HG02970 (cell line): ENCODE measurements at regions not wholly inside any gene's neighbourhood (a gene's known extent, or its start where the extent isn't known, plus 50 kb on each side); places are given as distances from the start of the nearest gene placed in this dataset.

Source experiments
- ATAC-seq: cut with Tn5 transposase; IDR thresholded peaks from one replicate; pipeline ENCODE4 v1.9.1; 2021; ENCODE audit warnings: mild to moderate bottlenecking, moderate library complexity, moderate number of reproducible peaks; ENCODE audit not compliant: unreplicated experiment, low FRiP score

GRCh38 chr15:62566248-62566647, 401.2 kb upstream of the C2CD4B start:
- ATAC-seq, result no peak

GRCh38 chr15:62567501-62567900, 402.4 kb upstream of the C2CD4B start:
- no peak for ATAC-seq

GRCh38 chr15:62568004-62568403, 402.9 kb upstream of the C2CD4B start:
- no peak for ATAC-seq

GRCh38 chr15:62568702-62569101, 403.6 kb upstream of the C2CD4B start:
- no peak for ATAC-seq

- ATAC-seq, result no peak
These were observed 404.6 kb upstream of the C2CD4B start for GRCh38 chr15:62569460-62570404.

- ATAC-seq, result no peak
These were observed 405.3 kb upstream of the C2CD4B start for GRCh38 chr15:62570405-62570783.

- no peak for ATAC-seq
These were observed 406.0 kb upstream of the C2CD4B start for GRCh38 chr15:62571072-62571471.

GRCh38 chr15:62572797-62573196, 407.7 kb upstream of the C2CD4B start:
- no peak for ATAC-seq

- no peak for ATAC-seq
These were observed 408.8 kb upstream of the C2CD4B start for GRCh38 chr15:62573876-62574275.

GRCh38 chr15:62578546-62578945, 413.5 kb upstream of the C2CD4B start:
- ATAC-seq, result no peak

- no peak for ATAC-seq
These were observed 413.9 kb upstream of the C2CD4B start for GRCh38 chr15:62578960-62579359.

- no peak for ATAC-seq
These were observed 414.8 kb upstream of the C2CD4B start for GRCh38 chr15:62579842-62580241.

- no peak for ATAC-seq
These were observed 417.5 kb upstream of the C2CD4B start for GRCh38 chr15:62582580-62582979.

GRCh38 chr15:62584301-62585235, 419.5 kb upstream of the C2CD4B start:
- ATAC-seq, result no peak

- no peak for ATAC-seq
These were observed 424.0 kb upstream of the C2CD4B start for GRCh38 chr15:62588938-62589670.

GRCh38 chr15:62591842-62592838, 427.1 kb upstream of the C2CD4B start:
- no peak for ATAC-seq

- no peak for ATAC-seq
These were observed 427.8 kb upstream of the C2CD4B start for GRCh38 chr15:62592920-62593319.

GRCh38 chr15:62593681-62594399, 428.8 kb upstream of the C2CD4B start:
- ATAC-seq, result no peak

- ATAC-seq, result no peak
These were observed 433.1 kb upstream of the C2CD4B start for GRCh38 chr15:62598217-62598616.
